Cardiac muscle cell (in vitro differentiated cells and primary cell): ENCODE measurements at regions not wholly inside any gene's neighbourhood (a gene's known extent, or its start where the extent isn't known, plus 50 kb on each side); places are given as distances from the start of the nearest gene placed in this dataset.

Source experiments
- DNase-seq, 2 donors: peaks; one replicate each; pipeline versions ENCODE4 v3.0.0 to v3.0.0-alpha.2; 2010 to 2017; ENCODE audit warnings: low read depth in 1 of 2, low spot score in 1 of 2
- H3K27ac ChIP-seq: fragments of 200-600 bp; sonication (generic); 2 replicates; pipeline ENCODE4 v1.5.1; 2016
- H3K27me3 ChIP-seq: fragments of 200-600 bp; sonication (generic); 2 replicates; pipeline ENCODE4 v1.6.0; 2016; ENCODE audit warnings: control low read depth
- H3K36me3 ChIP-seq: fragments of 200-600 bp; sonication (generic); 2 replicates; pipeline ENCODE4 v1.5.1; 2016; ENCODE audit warnings: control low read depth
- H3K4me1 ChIP-seq: fragments of 200-600 bp; sonication (generic); 2 replicates; pipeline ENCODE4 v1.8.1; 2017; ENCODE audit warnings: low read depth, mild to moderate bottlenecking, mixed run types
- H3K4me3 ChIP-seq: fragments of 200-600 bp; sonication (generic); 2 replicates; pipeline ENCODE4 v1.5.1; 2016; ENCODE audit warnings: mild to moderate bottlenecking
- H3K9me3 ChIP-seq: fragments of 200-600 bp; sonication (generic); 2 replicates; pipeline ENCODE4 v1.5.1; 2017; ENCODE audit warnings: low read depth, mild to moderate bottlenecking, control low read depth
- TF ChIP-seq, protein P1 (sequence below): IDR thresholded peaks from 2 replicates; pipeline ENCODE4 v1.5.1; 2012; ENCODE audit warnings: low read depth, mild to moderate bottlenecking, low read length

DNA sequence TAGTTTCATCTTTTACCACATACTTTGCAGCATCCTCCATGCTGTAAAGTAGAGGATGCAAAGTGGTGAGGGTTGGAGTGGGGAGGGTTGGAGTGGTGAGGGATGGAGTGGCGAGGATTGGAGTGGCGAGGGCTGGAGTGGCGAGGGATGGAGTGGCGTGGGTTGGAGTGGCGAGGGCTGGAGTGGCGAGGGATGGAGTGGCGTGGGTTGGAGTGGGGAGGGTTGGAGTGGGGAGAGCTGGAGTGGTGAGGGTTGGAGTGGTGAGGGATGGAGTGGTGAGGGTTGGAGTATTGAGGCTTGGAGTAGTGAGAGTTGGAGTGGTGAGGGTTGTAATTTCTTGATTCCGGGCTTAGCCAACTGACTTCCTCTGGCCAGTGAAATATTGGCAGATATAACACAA, 618.3 kb downstream of the MRPL39 start:
- Histone ChIP-seq H3K4me1 (no peaks in the 10 kb centered on the region), H3K4me3 (no peak overlapping the region), H3K27ac (no peak overlapping the region), H3K36me3 (no peaks in the 10 kb centered on the region), H3K9me3 (no peaks in the 10 kb centered on the region), H3K27me3 (no peaks in the 10 kb centered on the region)
- no peak for DNase-seq
- TF ChIP-seq, protein P1, sequence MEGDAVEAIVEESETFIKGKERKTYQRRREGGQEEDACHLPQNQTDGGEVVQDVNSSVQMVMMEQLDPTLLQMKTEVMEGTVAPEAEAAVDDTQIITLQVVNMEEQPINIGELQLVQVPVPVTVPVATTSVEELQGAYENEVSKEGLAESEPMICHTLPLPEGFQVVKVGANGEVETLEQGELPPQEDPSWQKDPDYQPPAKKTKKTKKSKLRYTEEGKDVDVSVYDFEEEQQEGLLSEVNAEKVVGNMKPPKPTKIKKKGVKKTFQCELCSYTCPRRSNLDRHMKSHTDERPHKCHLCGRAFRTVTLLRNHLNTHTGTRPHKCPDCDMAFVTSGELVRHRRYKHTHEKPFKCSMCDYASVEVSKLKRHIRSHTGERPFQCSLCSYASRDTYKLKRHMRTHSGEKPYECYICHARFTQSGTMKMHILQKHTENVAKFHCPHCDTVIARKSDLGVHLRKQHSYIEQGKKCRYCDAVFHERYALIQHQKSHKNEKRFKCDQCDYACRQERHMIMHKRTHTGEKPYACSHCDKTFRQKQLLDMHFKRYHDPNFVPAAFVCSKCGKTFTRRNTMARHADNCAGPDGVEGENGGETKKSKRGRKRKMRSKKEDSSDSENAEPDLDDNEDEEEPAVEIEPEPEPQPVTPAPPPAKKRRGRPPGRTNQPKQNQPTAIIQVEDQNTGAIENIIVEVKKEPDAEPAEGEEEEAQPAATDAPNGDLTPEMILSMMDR, result no peak

DNA sequence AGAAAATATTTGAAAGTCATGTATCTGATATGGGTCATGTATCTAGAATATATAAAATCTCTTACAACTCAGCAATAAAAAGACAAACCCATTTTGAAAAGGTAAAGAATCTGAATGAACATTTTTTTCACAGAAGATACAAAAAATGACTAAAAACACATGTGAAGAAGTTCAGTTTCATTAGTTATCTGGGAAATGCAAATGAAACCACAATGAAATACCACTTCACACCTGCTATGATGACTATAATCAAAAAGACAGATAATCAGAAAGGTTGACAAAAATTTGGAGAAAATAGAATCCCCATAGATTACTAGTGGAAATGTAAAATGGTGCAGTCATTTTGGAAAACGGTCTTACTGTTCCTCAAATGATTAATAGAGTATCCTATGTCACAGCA, 631.0 kb downstream of the MRPL39 start:
- Histone ChIP-seq H3K36me3 (no peaks in the 10 kb centered on the region), H3K27me3 (no peaks in the 10 kb centered on the region), H3K4me3 (no peak overlapping the region), H3K4me1 (no peaks in the 10 kb centered on the region), H3K27ac (no peak overlapping the region), H3K9me3 (no peaks in the 10 kb centered on the region)
- TF ChIP-seq, protein P1, result no peak
- no peak for DNase-seq

DNA sequence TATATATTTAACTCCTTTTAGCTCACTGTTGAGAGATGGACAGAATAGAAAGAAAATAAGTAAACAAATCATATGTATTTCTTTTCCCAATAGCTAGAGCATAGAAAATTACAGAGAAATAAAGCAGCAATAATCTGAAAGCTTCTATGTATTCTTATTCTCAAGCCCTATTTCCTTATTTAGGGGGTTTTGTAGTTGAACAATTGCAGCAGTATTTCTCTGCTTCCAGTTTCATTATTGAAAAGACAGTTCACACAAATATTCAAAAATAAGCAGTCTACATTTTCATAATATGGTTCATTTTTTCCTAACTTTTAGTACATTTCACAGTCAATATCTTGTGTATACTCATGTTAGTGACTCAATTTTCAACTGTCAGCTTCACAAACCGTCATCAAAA, 638.2 kb downstream of the MRPL39 start:
- Histone ChIP-seq H3K4me3 (no peak overlapping the region), H3K9me3 (no peaks in the 10 kb centered on the region), H3K27me3 (no peaks in the 10 kb centered on the region), H3K27ac (no peak overlapping the region), H3K36me3 (no peaks in the 10 kb centered on the region), H3K4me1 (no peaks in the 10 kb centered on the region)
- no peak for DNase-seq
- TF ChIP-seq, protein P1, result no peak

DNA sequence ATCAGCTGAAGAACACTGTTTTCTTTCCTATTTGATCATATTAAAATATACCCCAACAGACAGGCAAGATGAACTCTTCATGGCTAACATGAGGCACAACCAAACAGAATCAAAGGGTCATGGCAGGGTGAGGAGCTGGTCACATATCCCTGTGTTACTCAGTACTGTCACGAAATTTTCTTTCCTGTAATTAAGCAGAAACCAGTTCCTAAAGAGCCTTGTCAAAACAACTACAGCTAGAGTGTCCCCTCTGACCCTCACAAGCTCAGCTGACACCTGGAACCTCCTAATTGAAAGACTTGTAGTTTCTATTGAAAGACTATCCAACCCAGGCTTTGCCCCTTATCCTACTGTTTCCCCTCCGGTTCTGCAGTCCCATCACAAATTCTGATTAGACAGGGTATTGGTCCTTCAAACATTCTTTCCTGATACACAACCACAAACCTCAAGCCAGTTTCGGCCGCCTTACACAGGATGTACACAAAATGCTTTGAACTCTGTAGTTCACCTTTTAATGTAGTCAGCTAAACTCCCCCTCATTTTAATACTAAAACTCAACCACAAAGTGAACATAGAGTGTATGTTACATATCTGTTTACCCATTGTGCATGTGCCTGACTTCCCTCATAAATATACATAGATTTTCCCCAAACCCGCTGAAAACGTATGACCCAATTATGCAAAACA, 651.9 kb downstream of the MRPL39 start:
- DNase-seq, result no peak
- no peaks in the 10 kb centered on the region for H3K4me1 ChIP-seq
- TF ChIP-seq, protein P1, result no peak
- no peak overlapping the region for H3K27ac ChIP-seq
- H3K27me3 ChIP-seq, result no peaks in the 10 kb centered on the region
- no peaks in the 10 kb centered on the region for H3K36me3 ChIP-seq
- no peak overlapping the region for H3K4me3 ChIP-seq
- no peaks in the 10 kb centered on the region for H3K9me3 ChIP-seq

DNA sequence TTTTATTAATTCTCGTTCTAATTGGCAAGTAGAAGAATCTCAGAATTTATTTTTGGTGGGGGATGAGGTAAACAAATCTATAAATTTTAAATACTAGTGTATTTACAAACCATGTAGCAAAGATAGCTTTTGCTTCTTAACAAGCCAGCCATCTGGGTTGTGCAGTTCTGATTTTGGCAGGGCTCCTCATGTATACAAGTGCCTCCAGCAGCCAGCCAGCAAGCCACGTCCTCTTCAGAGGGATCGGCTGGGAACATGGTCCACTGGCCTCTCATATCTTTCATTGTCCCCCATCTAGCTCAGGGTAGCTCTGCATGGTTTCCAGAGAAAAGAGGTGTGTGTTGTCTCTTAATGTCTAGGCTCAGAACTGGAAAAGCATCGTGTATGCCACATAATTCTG, 659.1 kb downstream of the MRPL39 start:
- H3K36me3 ChIP-seq, result no peaks in the 10 kb centered on the region
- TF ChIP-seq, protein P1, result no peak
- H3K27me3 ChIP-seq, result no peaks in the 10 kb centered on the region
- no peaks in the 10 kb centered on the region for H3K9me3 ChIP-seq
- no peak overlapping the region for H3K27ac ChIP-seq
- DNase-seq, result no peak
- no peaks in the 10 kb centered on the region for H3K4me1 ChIP-seq
- H3K4me3 ChIP-seq, result no peak overlapping the region
